ENCODE measurements at regions not wholly inside any gene's neighbourhood (a gene's known extent, or its start where the extent isn't known, plus 50 kb on each side); places are given as distances from the start of the nearest gene placed in this dataset.

DNA sequence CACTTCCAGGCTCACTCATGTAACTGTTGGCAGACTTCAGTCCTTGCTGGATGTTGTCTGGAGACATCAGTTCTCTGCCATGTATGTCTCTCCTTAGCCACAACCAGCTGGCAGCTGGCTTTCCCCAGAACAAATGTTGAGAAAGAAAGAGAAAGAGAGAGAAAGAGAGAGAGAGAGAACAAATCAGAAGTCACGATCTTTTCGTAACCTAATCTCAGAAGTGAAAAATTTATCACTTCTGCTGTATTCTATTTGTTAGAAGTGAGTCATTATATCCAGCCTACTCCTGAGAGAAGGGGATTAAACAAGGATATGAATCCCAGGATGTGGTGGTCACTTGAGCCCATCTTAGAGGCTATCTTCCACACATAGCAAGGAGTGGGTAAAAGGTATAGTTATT is 101.2 kb downstream of the BTG1 start:
- TF ChIP-seq, protein P1, sequence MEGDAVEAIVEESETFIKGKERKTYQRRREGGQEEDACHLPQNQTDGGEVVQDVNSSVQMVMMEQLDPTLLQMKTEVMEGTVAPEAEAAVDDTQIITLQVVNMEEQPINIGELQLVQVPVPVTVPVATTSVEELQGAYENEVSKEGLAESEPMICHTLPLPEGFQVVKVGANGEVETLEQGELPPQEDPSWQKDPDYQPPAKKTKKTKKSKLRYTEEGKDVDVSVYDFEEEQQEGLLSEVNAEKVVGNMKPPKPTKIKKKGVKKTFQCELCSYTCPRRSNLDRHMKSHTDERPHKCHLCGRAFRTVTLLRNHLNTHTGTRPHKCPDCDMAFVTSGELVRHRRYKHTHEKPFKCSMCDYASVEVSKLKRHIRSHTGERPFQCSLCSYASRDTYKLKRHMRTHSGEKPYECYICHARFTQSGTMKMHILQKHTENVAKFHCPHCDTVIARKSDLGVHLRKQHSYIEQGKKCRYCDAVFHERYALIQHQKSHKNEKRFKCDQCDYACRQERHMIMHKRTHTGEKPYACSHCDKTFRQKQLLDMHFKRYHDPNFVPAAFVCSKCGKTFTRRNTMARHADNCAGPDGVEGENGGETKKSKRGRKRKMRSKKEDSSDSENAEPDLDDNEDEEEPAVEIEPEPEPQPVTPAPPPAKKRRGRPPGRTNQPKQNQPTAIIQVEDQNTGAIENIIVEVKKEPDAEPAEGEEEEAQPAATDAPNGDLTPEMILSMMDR (conservative IDR thresholded peaks at IDR 0.05) = no peak
- Mint-ChIP-seq H3K27ac (no peak overlapping the region), H3K9me3 (no peaks in the 10 kb centered on the region), H3K4me3 (no peak overlapping the region), H3K27me3 (no peaks in the 10 kb centered on the region), H3K36me3 (no peaks in the 10 kb centered on the region), H3K4me1 (ENCODE audit: unreplicated experiment) (no peaks in the 10 kb centered on the region)
- no peak for DNase-seq (ENCODE audit: extremely low spot score, unreplicated experiment)

DNA sequence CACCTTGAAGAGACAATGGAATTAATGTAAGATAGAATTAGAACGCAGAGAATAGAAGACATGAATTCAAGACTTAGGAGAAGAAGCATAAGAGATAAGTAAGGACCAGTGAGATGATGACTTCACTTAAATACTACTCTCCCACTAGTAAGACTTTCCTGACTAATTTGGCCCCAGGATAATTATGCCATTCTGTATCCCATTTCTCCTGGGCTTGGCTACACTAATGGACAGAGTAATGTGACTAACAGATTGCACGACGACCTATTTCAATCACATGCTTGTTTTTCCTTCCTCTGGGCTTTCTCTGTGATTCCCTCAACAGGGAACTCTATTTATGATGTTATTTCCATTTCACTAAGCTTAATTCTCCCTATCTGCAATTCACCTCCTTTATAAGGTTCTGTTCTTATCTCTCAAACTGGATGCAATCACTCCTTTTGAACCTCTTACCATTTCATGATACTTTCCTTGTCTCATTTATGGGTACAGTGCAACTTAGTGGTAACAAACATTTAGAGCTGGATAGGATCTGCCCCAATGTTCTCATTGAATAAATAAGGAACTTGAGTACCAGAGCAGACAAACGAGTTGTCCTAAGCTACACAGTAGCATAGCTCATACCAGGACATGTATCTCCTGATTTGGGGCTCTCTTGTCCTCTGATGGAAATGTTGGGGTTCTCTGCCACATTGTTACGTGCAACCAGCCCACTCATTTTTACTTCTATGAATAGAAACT is 102.7 kb downstream of the BTG1 start:
- Mint-ChIP-seq H3K9me3 (no peaks in the 10 kb centered on the region), H3K4me3 (no peak overlapping the region)

DNA sequence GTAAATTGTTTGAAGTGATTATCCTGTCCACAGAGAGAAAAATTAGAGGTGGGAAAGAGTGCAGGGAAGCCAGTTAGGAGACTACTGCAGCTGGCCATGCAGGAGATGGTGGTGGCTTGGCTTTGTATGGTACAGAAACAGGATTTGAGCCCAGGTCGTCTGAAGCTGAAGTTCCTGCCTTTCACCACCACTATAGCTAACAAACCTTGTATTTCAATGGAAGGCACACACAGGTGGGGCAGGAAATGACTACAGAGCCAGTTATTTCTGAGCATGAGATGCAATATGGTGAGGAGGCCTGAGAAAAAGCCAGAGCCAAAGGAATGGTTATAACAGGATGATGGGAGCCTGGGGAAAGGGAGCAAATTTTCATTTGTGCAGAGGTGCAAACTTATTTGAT is 103.9 kb downstream of the BTG1 start:
- H3K27ac Mint-ChIP-seq = no peak overlapping the region
- no peak overlapping the region for H3K4me3 Mint-ChIP-seq
- TF ChIP-seq, protein P1 (conservative IDR thresholded peaks at IDR 0.05) = no peak
- no peak for DNase-seq (ENCODE audit: extremely low spot score, unreplicated experiment)
- no peaks in the 10 kb centered on the region for H3K36me3 Mint-ChIP-seq
- H3K27me3 Mint-ChIP-seq = no peaks in the 10 kb centered on the region
- H3K9me3 Mint-ChIP-seq = no peaks in the 10 kb centered on the region
- peaks cover 13% of the 10 kb centered on the region for H3K4me1 Mint-ChIP-seq (ENCODE audit: unreplicated experiment)

More for the DNA sequence above, 102.7 kb downstream of the BTG1 start:
- H3K4me1 Mint-ChIP-seq (ENCODE audit: unreplicated experiment) = peaks cover 4% of the 10 kb centered on the region
- TF ChIP-seq, protein P1 (conservative IDR thresholded peaks at IDR 0.05) = no peak
- H3K36me3 Mint-ChIP-seq = no peaks in the 10 kb centered on the region
- DNase-seq (ENCODE audit: extremely low spot score, unreplicated experiment) = no peak
- H3K27me3 Mint-ChIP-seq = no peaks in the 10 kb centered on the region
- H3K27ac Mint-ChIP-seq = no peak overlapping the region

DNA sequence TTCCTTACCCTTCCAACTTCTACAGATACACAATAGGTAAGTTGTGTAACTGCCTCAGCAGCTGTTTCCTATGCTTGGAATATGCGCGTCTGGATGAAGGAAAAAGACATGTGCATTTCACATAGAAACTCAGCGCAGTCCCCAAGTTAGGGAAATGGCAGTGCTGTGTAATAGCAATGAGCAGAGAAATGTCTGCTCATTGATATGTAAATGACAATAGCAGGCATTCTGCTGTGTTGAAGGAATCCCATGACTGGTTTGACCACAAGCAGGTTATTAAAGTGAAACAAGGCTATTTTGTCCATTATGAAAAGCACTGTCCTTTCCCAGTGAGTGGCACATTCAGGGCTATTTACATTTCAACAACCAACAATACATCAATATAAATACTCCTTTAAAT is 106.6 kb downstream of the BTG1 start:
- Mint-ChIP-seq H3K9me3 (no peaks in the 10 kb centered on the region), H3K27ac (no peak overlapping the region), H3K27me3 (no peaks in the 10 kb centered on the region), H3K4me1 (ENCODE audit: unreplicated experiment) (peaks cover 34% of the 10 kb centered on the region), H3K36me3 (no peaks in the 10 kb centered on the region), H3K4me3 (no peak overlapping the region)
- TF ChIP-seq, protein P1 (conservative IDR thresholded peaks at IDR 0.05) = no peak
- no peak for DNase-seq (ENCODE audit: extremely low spot score, unreplicated experiment)

DNA sequence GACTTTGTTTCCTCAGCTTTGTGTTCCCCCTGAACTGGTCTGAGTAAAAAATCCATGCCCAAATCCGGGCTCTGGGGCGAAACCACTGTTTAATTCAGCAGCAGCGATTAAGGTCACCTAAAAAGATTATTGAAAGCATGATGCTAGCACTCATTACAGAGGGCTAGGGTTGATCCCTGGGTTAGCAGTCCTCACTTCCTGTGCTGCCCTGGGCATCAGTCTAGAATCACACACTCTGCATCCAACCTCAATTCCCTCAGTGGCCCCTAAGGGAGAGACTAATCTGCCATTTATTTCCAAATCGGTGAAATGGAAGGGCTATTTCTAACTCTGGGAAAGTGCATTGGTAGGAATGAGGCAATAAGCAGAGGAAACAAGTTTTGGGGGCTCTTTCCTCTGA is 107.2 kb downstream of the BTG1 start:
- TF ChIP-seq, protein P1 (conservative IDR thresholded peaks at IDR 0.05) = no peak
- Mint-ChIP-seq H3K4me3 (no peak overlapping the region), H3K27ac (no peak overlapping the region), H3K9me3 (no peaks in the 10 kb centered on the region), H3K4me1 (ENCODE audit: unreplicated experiment) (peaks cover 34% of the 10 kb centered on the region), H3K36me3 (no peaks in the 10 kb centered on the region), H3K27me3 (no peaks in the 10 kb centered on the region)
- no peak for DNase-seq (ENCODE audit: extremely low spot score, unreplicated experiment)
